Erythroblast (primary cell): ENCODE measurements at regions not wholly inside any gene's neighbourhood (a gene's known extent, or its start where the extent isn't known, plus 50 kb on each side); places are given as distances from the start of the nearest gene placed in this dataset.
"Not testable (repeated sequence)": the region's sequence is repeated elsewhere in the genome, so short reads cannot be mapped to it uniquely, and the experiment has no call there.

Experiments
- GATA1 ChIP-seq: IDR thresholded peaks from 2 replicates; pipeline ENCODE4 v1.6.1; 2011; ENCODE audit warnings: low read depth, mild to moderate bottlenecking, control low read depth, low read length, moderate library complexity
- POLR2A ChIP-seq: IDR thresholded peaks from 2 replicates; pipeline ENCODE4 v1.6.1; 2011; ENCODE audit warnings: mild to moderate bottlenecking, low read length

DNA sequence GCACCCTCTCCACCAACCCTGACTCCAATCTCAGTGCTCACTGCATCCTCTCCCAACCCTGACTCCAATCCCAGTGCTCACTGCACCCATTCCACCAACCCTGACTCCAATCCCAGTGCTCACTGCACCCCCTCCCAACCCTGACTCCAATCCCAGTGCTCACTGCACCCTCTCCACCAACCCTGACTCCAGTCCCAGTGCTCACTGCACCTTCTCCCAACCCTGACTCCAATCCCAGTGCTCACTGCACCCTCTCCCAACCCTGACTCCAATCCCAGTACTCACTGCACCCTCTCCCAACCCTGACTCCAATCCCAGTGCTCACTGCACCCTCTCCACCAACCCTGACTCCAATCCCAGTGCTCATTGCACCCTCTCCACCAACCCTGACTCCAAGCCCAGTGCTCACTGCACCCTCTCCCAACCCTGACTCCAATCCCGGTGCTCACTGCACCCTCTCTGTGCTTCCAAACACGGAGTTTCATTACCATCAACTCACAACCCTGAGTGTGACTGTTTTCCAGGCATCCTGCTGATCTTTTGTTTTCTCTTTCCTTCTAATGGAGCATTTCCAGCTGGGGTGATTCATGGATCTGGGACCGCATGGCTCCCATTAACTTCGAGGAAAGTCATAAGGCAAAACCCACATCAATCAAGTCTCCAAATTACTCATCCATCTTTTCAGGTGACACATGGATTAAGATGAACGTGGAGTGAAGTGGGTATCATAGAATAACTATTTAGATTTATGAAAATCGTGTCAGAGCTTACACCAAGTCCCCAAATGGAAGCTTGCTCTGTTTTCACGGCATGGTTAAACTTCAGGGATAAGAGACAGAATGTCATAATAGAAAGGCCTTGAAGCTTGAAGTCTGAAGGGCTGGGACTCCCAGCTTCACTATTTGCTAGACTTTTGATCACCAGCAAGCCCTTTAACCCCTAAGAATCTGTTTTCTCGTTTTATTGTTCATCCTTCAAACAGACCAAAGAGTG lies 135.3 kb upstream of the ZNF618 start:
- TF ChIP-seq GATA1, POLR2A: not testable (repeated sequence)
